ENCODE measurements at regions not wholly inside any gene's neighbourhood (a gene's known extent, or its start where the extent isn't known, plus 50 kb on each side); places are given as distances from the start of the nearest gene placed in this dataset.

DNA sequence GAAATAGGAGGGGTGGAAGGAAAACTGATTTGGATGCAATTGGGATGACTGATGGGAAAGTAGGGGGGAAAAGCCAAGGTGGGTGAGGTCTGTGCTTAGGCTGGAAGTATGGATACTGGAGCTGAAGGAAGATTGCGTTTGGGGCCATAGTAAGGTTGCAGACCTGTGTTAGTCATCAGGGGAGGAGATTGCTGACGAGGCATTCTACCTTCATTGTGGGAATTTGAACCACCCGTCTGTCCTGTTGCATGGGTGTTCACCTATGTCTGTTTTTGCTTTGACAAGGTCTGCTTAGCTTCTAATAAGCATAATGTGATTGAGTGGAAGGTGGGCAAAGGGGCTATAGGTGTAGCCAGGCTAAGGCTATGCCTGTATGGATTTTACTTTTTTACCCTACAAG lies 323.8 kb downstream of the BLID start:
- Histone ChIP-seq H3K27ac (ENCODE audit: low read length) (no peak overlapping the region), H3K4me3 (ENCODE audit: low read depth in 2 of 2, low read length in 2 of 2) (no peak overlapping the region), H3K36me3 (ENCODE audit: control insufficient read depth, insufficient read depth, low read length) (no peaks in the 10 kb centered on the region), H3K4me1 (ENCODE audit: control insufficient read depth, insufficient read depth, low read length) (no peaks in the 10 kb centered on the region), H3K27me3 (ENCODE audit: control insufficient read depth, insufficient read depth, low read length) (no peaks in the 10 kb centered on the region), H3K9me3 (ENCODE audit: control insufficient read depth, insufficient read depth, low read depth, low read length) (no peaks in the 10 kb centered on the region)
- no peak for TF ChIP-seq SIN3A (IDR thresholded peaks at IDR 0.05; ENCODE audit: borderline replicate concordance, insufficient read depth, low read depth, low read length)
- TF ChIP-seq POLR2AphosphoS5 (IDR thresholded peaks at IDR 0.05; ENCODE audit: low read depth, low read length), result no peak
- TF ChIP-seq, protein P1, sequence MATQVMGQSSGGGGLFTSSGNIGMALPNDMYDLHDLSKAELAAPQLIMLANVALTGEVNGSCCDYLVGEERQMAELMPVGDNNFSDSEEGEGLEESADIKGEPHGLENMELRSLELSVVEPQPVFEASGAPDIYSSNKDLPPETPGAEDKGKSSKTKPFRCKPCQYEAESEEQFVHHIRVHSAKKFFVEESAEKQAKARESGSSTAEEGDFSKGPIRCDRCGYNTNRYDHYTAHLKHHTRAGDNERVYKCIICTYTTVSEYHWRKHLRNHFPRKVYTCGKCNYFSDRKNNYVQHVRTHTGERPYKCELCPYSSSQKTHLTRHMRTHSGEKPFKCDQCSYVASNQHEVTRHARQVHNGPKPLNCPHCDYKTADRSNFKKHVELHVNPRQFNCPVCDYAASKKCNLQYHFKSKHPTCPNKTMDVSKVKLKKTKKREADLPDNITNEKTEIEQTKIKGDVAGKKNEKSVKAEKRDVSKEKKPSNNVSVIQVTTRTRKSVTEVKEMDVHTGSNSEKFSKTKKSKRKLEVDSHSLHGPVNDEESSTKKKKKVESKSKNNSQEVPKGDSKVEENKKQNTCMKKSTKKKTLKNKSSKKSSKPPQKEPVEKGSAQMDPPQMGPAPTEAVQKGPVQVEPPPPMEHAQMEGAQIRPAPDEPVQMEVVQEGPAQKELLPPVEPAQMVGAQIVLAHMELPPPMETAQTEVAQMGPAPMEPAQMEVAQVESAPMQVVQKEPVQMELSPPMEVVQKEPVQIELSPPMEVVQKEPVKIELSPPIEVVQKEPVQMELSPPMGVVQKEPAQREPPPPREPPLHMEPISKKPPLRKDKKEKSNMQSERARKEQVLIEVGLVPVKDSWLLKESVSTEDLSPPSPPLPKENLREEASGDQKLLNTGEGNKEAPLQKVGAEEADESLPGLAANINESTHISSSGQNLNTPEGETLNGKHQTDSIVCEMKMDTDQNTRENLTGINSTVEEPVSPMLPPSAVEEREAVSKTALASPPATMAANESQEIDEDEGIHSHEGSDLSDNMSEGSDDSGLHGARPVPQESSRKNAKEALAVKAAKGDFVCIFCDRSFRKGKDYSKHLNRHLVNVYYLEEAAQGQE (IDR thresholded peaks at IDR 0.05; ENCODE audit: insufficient read depth in 1 of 2, low read depth in 2 of 2, low read length in 1 of 2), result no peak
- TF ChIP-seq, protein P2, sequence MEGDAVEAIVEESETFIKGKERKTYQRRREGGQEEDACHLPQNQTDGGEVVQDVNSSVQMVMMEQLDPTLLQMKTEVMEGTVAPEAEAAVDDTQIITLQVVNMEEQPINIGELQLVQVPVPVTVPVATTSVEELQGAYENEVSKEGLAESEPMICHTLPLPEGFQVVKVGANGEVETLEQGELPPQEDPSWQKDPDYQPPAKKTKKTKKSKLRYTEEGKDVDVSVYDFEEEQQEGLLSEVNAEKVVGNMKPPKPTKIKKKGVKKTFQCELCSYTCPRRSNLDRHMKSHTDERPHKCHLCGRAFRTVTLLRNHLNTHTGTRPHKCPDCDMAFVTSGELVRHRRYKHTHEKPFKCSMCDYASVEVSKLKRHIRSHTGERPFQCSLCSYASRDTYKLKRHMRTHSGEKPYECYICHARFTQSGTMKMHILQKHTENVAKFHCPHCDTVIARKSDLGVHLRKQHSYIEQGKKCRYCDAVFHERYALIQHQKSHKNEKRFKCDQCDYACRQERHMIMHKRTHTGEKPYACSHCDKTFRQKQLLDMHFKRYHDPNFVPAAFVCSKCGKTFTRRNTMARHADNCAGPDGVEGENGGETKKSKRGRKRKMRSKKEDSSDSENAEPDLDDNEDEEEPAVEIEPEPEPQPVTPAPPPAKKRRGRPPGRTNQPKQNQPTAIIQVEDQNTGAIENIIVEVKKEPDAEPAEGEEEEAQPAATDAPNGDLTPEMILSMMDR (IDR thresholded peaks at IDR 0.05), result no peak
- TF ChIP-seq TCF7L2 (IDR thresholded peaks at IDR 0.05; ENCODE audit: low read depth, low read length), result no peak
- in situ Hi-C loops (cut with HindIII; ENCODE audit: low pct_unique_long_range_greater_than_20kb, low sequenced_read_pairs) (no loop called here), intact Hi-C loops (cut with micrococcal nuclease; ENCODE audit: unreplicated experiment) (no loop called here)
- CTCF ChIA-PET, result no interaction called here
- DNase-seq (ENCODE audit: low read depth, low spot score) (no peak), ATAC-seq (no peak)
- BruUV-seq (replicated peaks), result no TSS peak
- POLR2A ChIA-PET, result no interaction called here

- Histone ChIP-seq H3K27ac (ENCODE audit: low read length) (no peak overlapping the region), H3K36me3 (ENCODE audit: control insufficient read depth, insufficient read depth, low read length) (no peaks in the 10 kb centered on the region), H3K27me3 (ENCODE audit: control insufficient read depth, insufficient read depth, low read length) (no peaks in the 10 kb centered on the region), H3K9me3 (ENCODE audit: control insufficient read depth, insufficient read depth, low read depth, low read length) (no peaks in the 10 kb centered on the region), H3K4me3 (ENCODE audit: low read depth in 2 of 2, low read length in 2 of 2) (no peak overlapping the region), H3K4me1 (ENCODE audit: control insufficient read depth, insufficient read depth, low read length) (no peaks in the 10 kb centered on the region)
- in situ Hi-C loops (cut with HindIII; ENCODE audit: low pct_unique_long_range_greater_than_20kb, low sequenced_read_pairs) (no loop called here), intact Hi-C loops (cut with micrococcal nuclease; ENCODE audit: unreplicated experiment) (no loop called here)
- BruUV-seq (replicated peaks), result no TSS peak
- DNase-seq (ENCODE audit: low read depth, low spot score), result no peak
- ChIA-PET CTCF (no interaction called here), POLR2A (no interaction called here)
- TF ChIP-seq, protein P2 (IDR thresholded peaks at IDR 0.05), result no peak; the same call in 1 of the 2 replicates
- TF ChIP-seq POLR2AphosphoS5 (IDR thresholded peaks at IDR 0.05; ENCODE audit: low read depth, low read length) (no peak), TCF7L2 (IDR thresholded peaks at IDR 0.05; ENCODE audit: low read depth, low read length) (no peak), SIN3A (IDR thresholded peaks at IDR 0.05; ENCODE audit: borderline replicate concordance, insufficient read depth, low read depth, low read length) (no peak)
- TF ChIP-seq, protein P1 (IDR thresholded peaks at IDR 0.05; ENCODE audit: insufficient read depth in 1 of 2, low read depth in 2 of 2, low read length in 1 of 2), result no peak
- no peak for ATAC-seq
Observed at GRCh38 chr11:121790430-121790829, 325.6 kb downstream of the BLID start.

Data from Panc1 (cell line).